Naive thymus-derived CD4-positive, alpha-beta T cell (primary cell): ENCODE measurements at regions not wholly inside any gene's neighbourhood (a gene's known extent, or its start where the extent isn't known, plus 50 kb on each side); places are given as distances from the start of the nearest gene placed in this dataset.
A peak's percentile ranks its signal among the peaks of the same experiment; 100 is the strongest.

Source experiments
- ATAC-seq: fragments of 150-1000 bp; cut with Tn5 transposase; 2 replicates; pipeline ENCODE4 v1.10.0; 2021; ENCODE audit warnings: mild to moderate bottlenecking, moderate library complexity
- CTCF ChIA-PET: fragments of 350-600 bp; sonication (Branson Sonifier 250); formaldehyde crosslinking; loops from one replicate; lab custom pipeline; 2021; ENCODE audit warnings: antibody characterized with exemption; lab: Charles Lee
- POLR2A ChIA-PET: fragments of 350-600 bp; sonication (Branson Sonifier 250); formaldehyde crosslinking; loops from one replicate; lab custom pipeline; 2021; ENCODE audit warnings: antibody characterized with exemption, inconsistent platforms; lab: Charles Lee
- DNase-seq, 9 donors: peaks; one replicate each; pipeline versions ENCODE4 v3.0.0 to v3.0.0-alpha.2; 2020 to 2022; ENCODE audit warnings: mixed read lengths in 1 of 9
- H3K27ac ChIP-seq: one replicate; pipeline ENCODE4 v1.7.0; 2013; ENCODE audit warnings: mild to moderate bottlenecking, low read depth, low read length, moderate library complexity
- H3K27me3 ChIP-seq, 2 donors: one replicate each; pipeline ENCODE4 v1.7.0; 2013; ENCODE audit warnings: low read length in 2 of 2, mild to moderate bottlenecking in 2 of 2, moderate library complexity in 2 of 2; ENCODE audit not compliant: control insufficient read depth in 2 of 2, insufficient read depth in 2 of 2
- H3K36me3 ChIP-seq, 3 experiments: 1 replicate in 2 of 3; 2 replicates in 1 of 3; pipeline ENCODE4 v1.7.0; 2013; ENCODE audit warnings: low read length in 3 of 3, mild to moderate bottlenecking in 3 of 3, moderate library complexity in 1 of 3; ENCODE audit not compliant: insufficient read depth in 3 of 3, control insufficient read depth in 2 of 3
- H3K4me1 ChIP-seq, 2 donors: one replicate each; pipeline ENCODE4 v1.7.0; 2013; ENCODE audit warnings: low read length in 2 of 2, mild to moderate bottlenecking in 2 of 2, moderate library complexity in 1 of 2; ENCODE audit not compliant: control insufficient read depth in 2 of 2, insufficient read depth in 2 of 2
- H3K4me3 ChIP-seq: 2 replicates; pipeline ENCODE4 v1.7.0; 2013; ENCODE audit warnings: mild to moderate bottlenecking, low read length
- H3K9me3 ChIP-seq, 3 experiments: 1 replicate in 2 of 3; 2 replicates in 1 of 3; pipeline ENCODE4 v1.7.0; 2013; ENCODE audit warnings: low read length in 3 of 3; ENCODE audit not compliant: control insufficient read depth in 2 of 3
- H3K27ac Mint-ChIP-seq, 9 donors: one replicate each; pipeline ENCODE4 v1.8.0; 2020 to 2022; ENCODE audit warnings: mixed read lengths in 9 of 9, mild to moderate bottlenecking in 8 of 9, moderate library complexity in 5 of 9, inconsistent platforms in 2 of 9
- H3K27me3 Mint-ChIP-seq, 5 donors: one replicate each; pipeline ENCODE4 v1.8.0; 2021 to 2022; ENCODE audit warnings: mixed read lengths in 5 of 5, mild to moderate bottlenecking in 1 of 5
- H3K36me3 Mint-ChIP-seq, 5 donors: one replicate each; pipeline ENCODE4 v1.8.0; 2020 to 2022; ENCODE audit warnings: mixed read lengths in 5 of 5, mild to moderate bottlenecking in 3 of 5, inconsistent platforms in 1 of 5
- H3K4me1 Mint-ChIP-seq, 7 donors: one replicate each; pipeline ENCODE4 v1.8.0; 2020 to 2022; ENCODE audit warnings: mixed read lengths in 7 of 7, mild to moderate bottlenecking in 3 of 7, inconsistent platforms in 1 of 7
- H3K4me3 Mint-ChIP-seq, 10 donors: one replicate each; pipeline ENCODE4 v1.8.0; 2020 to 2022; ENCODE audit warnings: mild to moderate bottlenecking in 10 of 10, mixed read lengths in 10 of 10, moderate library complexity in 6 of 10, inconsistent platforms in 2 of 10
- H3K9me3 Mint-ChIP-seq, 11 donors: one replicate each; pipeline ENCODE4 v1.8.0; 2020 to 2022; ENCODE audit warnings: mixed read lengths in 11 of 11, mild to moderate bottlenecking in 4 of 11, inconsistent platforms in 1 of 11, moderate library complexity in 1 of 11
- intact Hi-C, 2 donors: fragments of 100-400 bp; cut with micrococcal nuclease; formaldehyde crosslinking; loops; one replicate each; pipeline ENCODE4 v1.15.1; 2023

DNA sequence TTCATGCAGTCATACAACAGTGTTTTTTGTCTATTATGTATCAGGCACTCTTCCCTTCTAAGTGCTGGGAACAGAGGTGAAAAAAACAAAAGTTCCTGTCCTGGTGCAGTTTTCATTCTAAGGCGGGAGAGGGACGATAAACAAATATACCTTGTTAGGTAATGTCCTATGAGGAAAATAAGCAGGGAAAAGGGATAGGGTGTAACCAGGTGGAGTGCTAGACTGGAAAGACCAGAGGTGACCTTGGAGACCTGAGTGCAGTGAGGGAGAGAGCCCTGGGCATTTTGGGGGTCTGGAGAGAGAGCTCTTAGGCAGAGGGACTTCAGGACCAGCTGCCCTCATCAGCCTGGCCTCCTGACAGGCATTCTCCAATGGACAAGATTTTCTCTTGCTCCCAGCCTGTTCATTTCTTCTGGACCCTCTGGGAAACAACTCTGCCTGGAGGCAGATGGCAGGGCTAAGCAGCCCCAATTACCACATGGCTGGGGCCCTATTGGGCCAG is 97.2 kb upstream of the TJP1 start:
- Histone ChIP-seq H3K36me3 (no peaks in the 10 kb centered on the region), H3K27ac (no peak overlapping the region), H3K9me3 (no peaks in the 10 kb centered on the region), H3K4me3 (no peak overlapping the region), H3K27me3 (no peaks in the 10 kb centered on the region), H3K4me1 (no peaks in the 10 kb centered on the region)
- Mint-ChIP-seq H3K4me3 (no peak overlapping the region), H3K9me3 (no peaks in the 10 kb centered on the region), H3K4me1 (no peaks in the 10 kb centered on the region), H3K27me3 (peaks cover 18 to 77% (median 54%) of the 10 kb centered on the region in 5 donors), H3K27ac (no peak overlapping the region), H3K36me3 (no peaks in the 10 kb centered on the region)
- intact Hi-C loops = no loop called here
- ChIA-PET CTCF (no interaction called here), POLR2A (no interaction called here)
- no peak for DNase-seq
- ATAC-seq = no peak

DNA sequence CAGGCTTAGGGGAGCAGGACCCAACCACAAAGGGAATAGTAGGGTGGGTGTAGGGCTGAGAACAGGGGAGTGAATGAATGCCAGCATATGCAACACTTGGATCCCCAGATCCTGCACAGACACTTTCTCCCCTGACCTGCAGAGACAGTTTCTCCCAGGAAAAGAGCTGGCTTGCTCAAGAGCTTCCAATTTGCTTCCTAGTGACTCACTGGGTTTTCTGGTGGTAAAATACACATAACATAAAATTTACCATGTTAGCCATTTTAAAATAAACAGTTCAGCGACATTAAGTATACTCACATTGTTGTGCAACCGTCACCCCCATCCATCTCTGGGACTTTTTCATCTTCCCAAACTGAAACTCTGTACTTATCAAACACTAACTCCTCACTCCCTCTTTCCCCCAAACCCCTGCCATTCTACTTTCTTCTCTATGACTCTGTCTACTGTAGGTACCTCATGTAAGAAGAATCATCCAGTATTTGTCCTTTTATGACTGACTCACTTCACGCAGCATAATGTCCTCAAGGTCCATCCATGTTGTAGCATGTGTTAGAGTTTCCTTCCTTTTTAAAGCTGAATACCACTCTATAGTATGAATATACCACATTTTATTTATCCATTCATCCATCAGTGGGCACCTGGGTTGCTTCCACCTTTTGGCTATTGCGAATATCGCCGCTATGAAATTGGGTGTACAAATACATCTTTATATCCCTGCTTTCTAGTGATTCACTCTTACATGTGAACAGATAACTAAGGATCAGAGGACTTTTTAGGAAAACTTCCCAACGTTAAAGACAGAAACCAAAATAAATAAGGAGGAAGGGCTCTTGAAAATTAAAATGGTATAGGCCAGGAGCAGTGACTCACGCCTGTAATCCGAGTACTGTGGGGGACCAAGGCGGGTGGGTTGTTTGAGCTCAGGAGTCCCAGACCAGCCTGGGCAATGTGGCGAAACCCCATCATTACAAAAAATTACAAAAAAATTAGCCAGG is 95.6 kb upstream of the TJP1 start:
- DNase-seq (no peak), ATAC-seq (no peak)
- CTCF ChIA-PET = no interaction called here
- Mint-ChIP-seq H3K4me3 (no peak overlapping the region), H3K4me1 (no peaks in the 10 kb centered on the region), H3K9me3 (peaks cover 0 to 2% (median 0%) of the 10 kb centered on the region in 11 donors), H3K27ac (no peak overlapping the region), H3K27me3 (peaks cover 14 to 81% (median 46%) of the 10 kb centered on the region in 5 donors), H3K36me3 (no peaks in the 10 kb centered on the region)
- Histone ChIP-seq H3K4me1 (no peaks in the 10 kb centered on the region), H3K36me3 (no peaks in the 10 kb centered on the region), H3K4me3 (no peak overlapping the region), H3K9me3 (no peaks in the 10 kb centered on the region), H3K27me3 (no peaks in the 10 kb centered on the region), H3K27ac (no peak overlapping the region)
- POLR2A ChIA-PET = no interaction called here
- intact Hi-C loops = no loop called here

DNA sequence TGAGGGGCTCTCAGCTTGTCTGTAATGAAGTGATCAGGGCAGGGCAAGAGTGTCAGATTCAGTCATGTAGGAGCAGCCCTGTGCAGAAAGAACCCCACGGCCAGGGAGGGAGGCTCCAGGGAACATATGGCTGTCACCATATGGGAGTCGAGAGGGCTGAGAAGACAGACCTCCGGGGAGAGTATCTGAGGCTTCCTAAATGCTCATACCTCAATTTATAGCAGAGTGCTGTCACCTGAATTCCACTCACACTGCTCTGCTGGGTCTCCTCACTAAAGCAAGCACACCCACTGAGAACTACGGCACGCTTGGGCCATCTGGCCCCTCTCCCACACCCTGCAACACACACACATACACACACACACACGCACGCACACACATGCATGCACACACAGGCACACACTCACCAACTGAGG is 92.3 kb upstream of the TJP1 start:
- Mint-ChIP-seq H3K4me3 (no peak overlapping the region), H3K27me3 (peaks cover 5 to 66% (median 42%) of the 10 kb centered on the region in 5 donors), H3K9me3 (peaks cover 5 to 22% (median 13%) of the 10 kb centered on the region in 11 donors), H3K36me3 (peaks cover 0 to 8% (median 0%) of the 10 kb centered on the region in 5 donors), H3K27ac (peak overlapping the region in 1 of 9 donors; percentile 20), H3K4me1 (no peaks in the 10 kb centered on the region)
- DNase-seq (no peak), ATAC-seq (no peak)
- POLR2A ChIA-PET = no interaction called here
- Histone ChIP-seq H3K4me1 (no peaks in the 10 kb centered on the region), H3K27ac (no peak overlapping the region), H3K9me3 (peaks cover 0 to 9% (median 0%) of the 10 kb centered on the region in 3 experiments), H3K27me3 (no peaks in the 10 kb centered on the region), H3K36me3 (no peaks in the 10 kb centered on the region), H3K4me3 (no peak overlapping the region)
- CTCF ChIA-PET = no interaction called here
- intact Hi-C loops = no loop called here

DNA sequence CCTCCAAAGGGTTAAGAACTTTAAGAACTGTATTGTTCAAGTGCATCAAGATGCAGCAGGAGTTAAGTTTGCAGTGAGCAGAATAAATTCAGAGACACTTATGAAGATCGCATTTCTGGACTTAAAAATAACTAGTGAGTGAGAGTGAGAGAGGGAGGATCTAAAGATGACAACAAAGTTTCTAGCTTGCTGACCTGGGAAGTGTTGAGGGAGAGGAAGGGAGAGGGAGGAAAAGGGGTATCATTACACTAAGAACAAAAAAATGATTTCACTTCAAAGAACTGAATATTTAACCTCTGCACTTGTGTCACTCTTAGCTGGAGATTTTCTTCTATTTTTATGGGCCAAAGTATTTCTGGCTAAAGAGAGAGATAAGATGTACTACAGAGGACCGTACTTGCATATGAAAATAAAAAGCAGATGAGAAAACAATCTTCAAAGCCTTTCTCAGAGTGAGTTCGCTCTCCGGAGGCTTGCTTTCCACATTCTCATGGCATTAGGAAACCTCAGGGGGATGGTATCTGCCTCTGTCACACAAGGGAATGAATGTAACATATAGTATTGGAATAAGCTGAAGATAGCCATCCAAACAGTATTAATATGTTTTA is 91.4 kb upstream of the TJP1 start:
- H3K27ac ChIP-seq = no peak overlapping the region
- Mint-ChIP-seq H3K36me3 (peaks cover 0 to 8% (median 0%) of the 10 kb centered on the region in 5 donors), H3K27me3 (peaks cover 5 to 59% (median 42%) of the 10 kb centered on the region in 5 donors), H3K27ac (no peak overlapping the region), H3K4me1 (no peaks in the 10 kb centered on the region), H3K9me3 (peaks cover 5 to 22% (median 13%) of the 10 kb centered on the region in 11 donors), H3K4me3 (no peak overlapping the region)
- H3K27me3 ChIP-seq = no peaks in the 10 kb centered on the region
- no peak for DNase-seq
- ChIA-PET CTCF (no interaction called here), POLR2A (no interaction called here)
- intact Hi-C loops = no loop called here
- no peaks in the 10 kb centered on the region for H3K4me1 ChIP-seq
- peaks cover 0 to 9% (median 0%) of the 10 kb centered on the region in 3 experiments for H3K9me3 ChIP-seq
- no peaks in the 10 kb centered on the region for H3K36me3 ChIP-seq
- no peak for ATAC-seq
- H3K4me3 ChIP-seq = no peak overlapping the region

DNA sequence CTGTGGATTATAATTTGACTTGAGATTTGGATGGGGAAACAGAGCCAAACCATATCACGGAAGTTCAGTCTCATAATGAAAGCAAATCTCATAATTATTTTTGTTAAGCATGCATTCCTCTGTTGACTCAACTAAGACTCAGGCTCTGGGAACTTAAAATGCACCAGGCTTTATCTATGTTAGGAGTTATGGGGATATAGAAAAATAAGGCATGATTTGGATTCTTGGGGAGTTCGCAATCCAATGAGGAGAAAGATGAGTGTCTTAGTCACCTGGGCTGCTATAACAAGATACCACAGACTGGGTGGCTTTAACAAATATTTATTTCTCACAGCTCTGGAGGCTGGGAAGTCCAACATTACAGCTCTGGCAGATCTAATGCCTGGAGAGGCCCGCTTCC is 89.4 kb upstream of the TJP1 start:
- no peak for DNase-seq
- Histone ChIP-seq H3K36me3 (no peaks in the 10 kb centered on the region), H3K4me3 (no peak overlapping the region), H3K27me3 (no peaks in the 10 kb centered on the region), H3K9me3 (peaks cover 0 to 9% (median 0%) of the 10 kb centered on the region in 3 experiments), H3K27ac (no peak overlapping the region), H3K4me1 (no peaks in the 10 kb centered on the region)
- no peak for ATAC-seq
- peaks cover 0 to 8% (median 0%) of the 10 kb centered on the region in 5 donors for H3K36me3 Mint-ChIP-seq
- intact Hi-C loops = no loop called here
- ChIA-PET CTCF (no interaction called here), POLR2A (no interaction called here)
- H3K4me3 Mint-ChIP-seq = no peak overlapping the region
- no peaks in the 10 kb centered on the region for H3K4me1 Mint-ChIP-seq
- no peak overlapping the region for H3K27ac Mint-ChIP-seq
- H3K9me3 Mint-ChIP-seq = peaks cover 5 to 32% (median 13%) of the 10 kb centered on the region in 11 donors
- H3K27me3 Mint-ChIP-seq = peaks cover 0 to 52% (median 39%) of the 10 kb centered on the region in 5 donors

DNA sequence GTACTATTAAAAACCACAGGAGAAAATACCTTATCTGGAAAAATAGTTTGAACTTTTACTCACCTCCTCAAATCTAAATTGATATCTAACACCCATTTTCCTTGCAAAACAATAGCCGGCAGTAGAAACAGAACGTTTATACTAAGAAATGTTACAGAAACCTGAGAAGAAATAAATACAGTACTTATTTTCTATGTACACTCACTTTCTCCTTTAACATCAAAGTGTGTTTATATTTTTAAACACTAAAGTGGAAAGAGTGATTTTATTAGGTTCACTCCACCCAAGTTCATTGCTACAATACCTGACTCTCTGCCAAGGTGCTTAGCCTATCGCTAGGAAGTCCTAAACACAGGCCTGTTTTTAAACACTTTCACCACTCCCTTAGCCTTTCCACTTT is 87.8 kb upstream of the TJP1 start:
- Mint-ChIP-seq H3K36me3 (peaks cover 0 to 8% (median 0%) of the 10 kb centered on the region in 5 donors), H3K27ac (no peak overlapping the region), H3K27me3 (peaks cover 0 to 54% (median 43%) of the 10 kb centered on the region in 5 donors), H3K4me3 (no peak overlapping the region), H3K4me1 (no peaks in the 10 kb centered on the region), H3K9me3 (peaks cover 5 to 32% (median 13%) of the 10 kb centered on the region in 11 donors)
- intact Hi-C loops = no loop called here
- H3K4me3 ChIP-seq = no peak overlapping the region
- H3K9me3 ChIP-seq = peaks cover 0 to 9% (median 0%) of the 10 kb centered on the region in 3 experiments
- POLR2A ChIA-PET = no interaction called here
- no peaks in the 10 kb centered on the region for H3K27me3 ChIP-seq
- CTCF ChIA-PET = no interaction called here
- no peak overlapping the region for H3K27ac ChIP-seq
- H3K36me3 ChIP-seq = no peaks in the 10 kb centered on the region
- no peak for DNase-seq
- no peaks in the 10 kb centered on the region for H3K4me1 ChIP-seq
- no peak for ATAC-seq
